HG02885 (cell line): ENCODE measurements at regions not wholly inside any gene's neighbourhood (a gene's known extent, or its start where the extent isn't known, plus 50 kb on each side); places are given as distances from the start of the nearest gene placed in this dataset.

Experiments used
- ATAC-seq: cut with Tn5 transposase; IDR thresholded peaks from one replicate; pipeline ENCODE4 v1.9.1; 2021; ENCODE audit warnings: mild to moderate bottlenecking; ENCODE audit not compliant: unreplicated experiment, poor library complexity

- no peak for ATAC-seq
Observed at GRCh38 chr5:112112346-112112745, 306.7 kb downstream of the EPB41L4A start.

- no peak for ATAC-seq
Observed at GRCh38 chr5:112109331-112110007, 309.6 kb downstream of the EPB41L4A start.

DNA sequence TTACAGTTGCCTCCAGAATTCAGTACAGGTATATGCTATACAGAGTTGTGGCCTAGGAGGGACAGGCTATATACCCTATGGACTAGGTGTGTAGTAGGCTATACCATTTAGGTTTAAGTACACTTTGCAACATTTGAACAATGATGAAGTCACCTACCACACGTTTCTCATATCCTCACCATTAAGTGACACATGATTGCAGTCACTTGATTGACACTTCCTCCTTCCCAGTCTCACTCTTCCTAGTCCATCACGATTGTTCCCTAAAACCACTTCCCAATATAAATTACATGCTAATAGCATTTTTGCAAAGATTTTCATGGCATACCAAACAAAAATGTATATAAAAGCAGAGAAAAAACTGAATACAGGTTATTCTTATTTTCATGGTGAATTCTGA lies 312.2 kb downstream of the EPB41L4A start:
- peak; percentile 73 for ATAC-seq

- ATAC-seq: no peak
Observed at GRCh38 chr5:112097768-112098167, 321.3 kb downstream of the EPB41L4A start.

- no peak for ATAC-seq
Observed at GRCh38 chr5:112087222-112087621, 330.2 kb upstream of the NREP start.

GRCh38 chr5:112086740-112087139 lies 329.7 kb upstream of the NREP start:
- no peak for ATAC-seq

GRCh38 chr5:112084149-112084548 lies 327.2 kb upstream of the NREP start:
- no peak for ATAC-seq

- no peak for ATAC-seq
Observed at GRCh38 chr5:112083623-112084022, 326.6 kb upstream of the NREP start.

- ATAC-seq: peak; percentile 82
Observed at GRCh38 chr5:112077180-112077579, 320.2 kb upstream of the NREP start.

GRCh38 chr5:112070022-112070421 lies 313.0 kb upstream of the NREP start:
- no peak for ATAC-seq

GRCh38 chr5:112069329-112069728 lies 312.3 kb upstream of the NREP start:
- no peak for ATAC-seq

DNA sequence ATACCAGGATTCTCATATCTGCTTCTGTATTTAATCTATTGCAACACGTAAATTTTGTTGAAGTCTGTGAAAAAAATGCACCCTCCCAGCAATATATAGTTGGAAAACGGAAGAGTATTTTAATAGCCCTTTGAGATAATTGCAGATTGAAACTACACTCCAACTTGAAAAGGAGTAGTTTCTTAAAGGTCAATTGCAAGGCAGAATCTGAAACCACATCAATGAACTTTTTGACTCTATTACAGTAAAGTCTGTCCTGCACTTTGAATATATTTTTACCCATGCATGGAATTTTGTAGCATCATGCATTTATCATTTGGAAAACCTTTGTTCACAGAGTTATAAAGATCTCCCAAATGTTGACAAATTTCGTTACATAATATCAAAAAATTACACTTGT lies 311.6 kb upstream of the NREP start:
- ATAC-seq: no peak

- ATAC-seq: no peak
Observed at GRCh38 chr5:112065781-112066180, 308.8 kb upstream of the NREP start.

GRCh38 chr5:112064956-112065355 lies 308.0 kb upstream of the NREP start:
- peak; percentile 87 for ATAC-seq

DNA sequence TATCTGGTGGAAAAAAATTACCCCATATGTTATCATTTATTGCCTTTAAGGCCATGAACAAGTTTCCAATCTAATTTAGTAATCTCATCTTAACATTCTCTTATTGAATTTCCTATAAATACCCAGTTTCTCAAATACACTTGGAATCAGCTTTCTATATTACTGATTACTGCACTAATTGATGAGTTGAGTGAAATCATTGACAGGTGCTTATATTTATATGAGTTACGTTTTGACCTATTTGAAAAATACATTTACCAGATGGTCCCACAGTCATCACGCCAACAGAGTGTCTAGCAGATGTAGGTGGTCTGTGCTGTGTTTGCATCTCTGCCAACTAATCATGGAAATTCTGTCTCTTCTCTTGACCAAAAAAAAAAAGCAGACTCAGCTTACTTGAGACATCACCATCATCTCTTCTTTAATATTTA lies 307.3 kb upstream of the NREP start:
- no peak for ATAC-seq

GRCh38 chr5:112063856-112064255 lies 306.9 kb upstream of the NREP start:
- no peak for ATAC-seq

DNA sequence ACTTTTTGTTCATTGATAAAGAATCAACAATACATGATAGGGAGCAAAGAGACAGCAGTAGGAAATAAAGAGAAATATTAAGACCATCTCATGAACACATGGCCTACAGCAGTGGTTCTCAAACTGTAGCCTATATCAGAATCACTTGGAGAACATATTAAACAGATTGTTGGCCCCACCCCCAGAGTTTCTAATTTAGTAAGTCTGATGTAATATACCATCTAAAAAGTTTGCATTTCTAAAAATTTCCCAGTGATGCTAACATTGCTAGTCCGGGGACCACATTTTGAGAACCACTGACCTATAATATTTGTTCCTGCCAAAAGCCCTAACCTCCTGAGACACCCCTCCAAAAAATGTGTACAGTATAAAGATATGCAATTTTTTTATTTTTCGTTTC lies 306.2 kb upstream of the NREP start:
- no peak for ATAC-seq

- no peak for ATAC-seq
Observed at GRCh38 chr5:112062181-112062580, 305.2 kb upstream of the NREP start.

GRCh38 chr5:112061666-112062065 lies 304.7 kb upstream of the NREP start:
- no peak for ATAC-seq

- ATAC-seq: peak; percentile 52
Observed at GRCh38 chr5:112059579-112060135, 302.7 kb upstream of the NREP start.

DNA sequence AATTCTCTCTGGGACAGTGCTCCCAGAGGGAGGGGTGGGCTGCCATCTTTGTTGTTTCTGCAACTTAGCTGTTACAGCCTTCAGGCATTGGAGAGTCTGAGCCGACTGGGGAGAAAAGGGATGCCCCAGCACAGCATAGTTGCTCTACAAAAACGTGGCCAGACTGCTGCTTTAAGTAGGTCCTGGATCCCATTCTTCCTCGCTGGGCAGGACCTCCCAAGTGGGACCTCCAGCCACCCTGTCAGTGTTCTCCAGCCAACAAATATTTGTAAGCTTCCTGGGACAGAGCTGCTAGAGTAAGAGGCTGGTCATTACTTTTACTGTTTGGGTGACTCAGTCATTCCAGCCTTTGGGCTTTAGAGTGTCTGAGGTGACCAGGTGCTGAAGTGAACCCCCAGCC lies 292.7 kb upstream of the NREP start:
- no peak for ATAC-seq

DNA sequence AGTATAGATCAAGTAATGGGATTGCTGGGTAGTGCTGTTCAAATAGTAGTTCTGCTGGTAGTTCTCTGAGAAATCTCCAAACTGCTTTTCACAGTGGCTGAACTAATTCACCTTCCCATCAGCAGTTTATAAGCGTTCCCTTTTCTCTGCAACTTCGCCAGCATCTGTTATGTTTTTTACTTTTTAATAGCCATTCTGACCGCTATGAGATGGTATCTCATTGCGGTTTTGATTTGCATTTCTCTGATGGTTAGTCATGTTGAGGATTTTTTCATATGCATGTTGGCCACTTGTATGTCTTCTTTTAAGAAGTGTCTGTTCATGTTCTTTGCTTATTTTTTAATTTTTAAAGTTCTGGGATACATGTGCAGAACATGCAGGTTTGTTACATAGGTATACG lies 279.2 kb upstream of the NREP start:
- no peak for ATAC-seq
